ENCODE measurements at regions not wholly inside any gene's neighbourhood (a gene's known extent, or its start where the extent isn't known, plus 50 kb on each side); places are given as distances from the start of the nearest gene placed in this dataset.

DNA sequence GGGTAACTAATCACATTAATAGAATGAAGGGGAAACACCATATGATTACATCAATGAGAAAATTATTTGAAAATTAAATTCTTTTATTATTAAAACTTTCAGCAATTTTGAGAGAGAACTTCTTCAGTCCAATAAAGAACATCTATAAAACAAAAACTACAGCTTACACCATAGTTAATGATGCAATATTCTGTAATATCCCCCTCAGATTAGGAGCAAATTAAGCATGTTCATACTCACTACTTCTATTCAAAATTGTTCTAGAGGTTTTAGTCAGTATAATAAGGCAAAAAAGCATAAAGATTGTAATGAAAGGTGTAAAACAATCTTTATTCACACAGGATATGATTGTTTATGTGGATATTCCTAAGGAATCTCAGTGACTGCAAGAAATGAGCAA, 465.4 kb downstream of the CD109 start:
- no peak overlapping the region for H3K4me3 ChIP-seq (ENCODE audit: low read depth in 1 of 2, low read length in 2 of 2)
- no peaks in the 10 kb centered on the region for H3K4me1 ChIP-seq (ENCODE audit: control insufficient read depth in 2 of 2, insufficient read depth in 2 of 2, low read length in 1 of 2)
- no peaks in the 10 kb centered on the region for H3K27me3 ChIP-seq (ENCODE audit: control insufficient read depth in 1 of 2, insufficient read depth in 2 of 2, low read length in 2 of 2)
- H3K36me3 ChIP-seq (ENCODE audit: control insufficient read depth in 2 of 2, insufficient read depth in 2 of 2, low read length in 1 of 2) = no peaks in the 10 kb centered on the region
- no peaks in the 10 kb centered on the region for H3K9me3 ChIP-seq (ENCODE audit: control insufficient read depth in 2 of 2, insufficient read depth in 1 of 2, low read depth in 1 of 2, low read length in 1 of 2)
- H3K27ac ChIP-seq (ENCODE audit: low read depth in 2 of 2, low read length in 1 of 2) = no peak overlapping the region

- Histone ChIP-seq H3K27me3 (ENCODE audit: control insufficient read depth in 1 of 2, insufficient read depth in 2 of 2, low read length in 2 of 2) (no peaks in the 10 kb centered on the region), H3K4me1 (ENCODE audit: control insufficient read depth in 2 of 2, insufficient read depth in 2 of 2, low read length in 1 of 2) (no peaks in the 10 kb centered on the region), H3K9me3 (ENCODE audit: control insufficient read depth in 2 of 2, insufficient read depth in 1 of 2, low read depth in 1 of 2, low read length in 1 of 2) (no peaks in the 10 kb centered on the region), H3K36me3 (ENCODE audit: control insufficient read depth in 2 of 2, insufficient read depth in 2 of 2, low read length in 1 of 2) (no peaks in the 10 kb centered on the region), H3K4me3 (ENCODE audit: low read depth in 1 of 2, low read length in 2 of 2) (no peak overlapping the region), H3K27ac (ENCODE audit: low read depth in 2 of 2, low read length in 1 of 2) (no peak overlapping the region)
- 60 to 65% methylated on average over 3 of the region's 3 CpGs for WGBS, 2 donors
Observed at GRCh38 chr6:74152096-74152675, 456.2 kb downstream of the CD109 start.

GRCh38 chr6:74145931-74146330, 449.9 kb downstream of the CD109 start:
- no peaks in the 10 kb centered on the region for H3K27me3 ChIP-seq (ENCODE audit: control insufficient read depth in 1 of 2, insufficient read depth in 2 of 2, low read length in 2 of 2)
- no peaks in the 10 kb centered on the region for H3K9me3 ChIP-seq (ENCODE audit: control insufficient read depth in 2 of 2, insufficient read depth in 1 of 2, low read depth in 1 of 2, low read length in 1 of 2)
- no peak overlapping the region for H3K4me3 ChIP-seq (ENCODE audit: low read depth in 1 of 2, low read length in 2 of 2)
- H3K27ac ChIP-seq (ENCODE audit: low read depth in 2 of 2, low read length in 1 of 2) = no peak overlapping the region
- H3K4me1 ChIP-seq (ENCODE audit: control insufficient read depth in 2 of 2, insufficient read depth in 2 of 2, low read length in 1 of 2) = no peaks in the 10 kb centered on the region
- no peaks in the 10 kb centered on the region for H3K36me3 ChIP-seq (ENCODE audit: control insufficient read depth in 2 of 2, insufficient read depth in 2 of 2, low read length in 1 of 2)

- Histone ChIP-seq H3K27ac (ENCODE audit: low read depth in 2 of 2, low read length in 1 of 2) (no peak overlapping the region), H3K9me3 (ENCODE audit: control insufficient read depth in 2 of 2, insufficient read depth in 1 of 2, low read depth in 1 of 2, low read length in 1 of 2) (no peaks in the 10 kb centered on the region), H3K4me1 (ENCODE audit: control insufficient read depth in 2 of 2, insufficient read depth in 2 of 2, low read length in 1 of 2) (no peaks in the 10 kb centered on the region), H3K4me3 (ENCODE audit: low read depth in 1 of 2, low read length in 2 of 2) (no peak overlapping the region), H3K27me3 (ENCODE audit: control insufficient read depth in 1 of 2, insufficient read depth in 2 of 2, low read length in 2 of 2) (no peaks in the 10 kb centered on the region), H3K36me3 (ENCODE audit: control insufficient read depth in 2 of 2, insufficient read depth in 2 of 2, low read length in 1 of 2) (no peaks in the 10 kb centered on the region)
- 14 to 28% methylated on average over 2 of the region's 2 CpGs for WGBS, 2 donors
Observed at GRCh38 chr6:74137911-74138310, 441.9 kb downstream of the CD109 start.

- Histone ChIP-seq H3K27me3 (ENCODE audit: control insufficient read depth in 1 of 2, insufficient read depth in 2 of 2, low read length in 2 of 2) (no peaks in the 10 kb centered on the region), H3K9me3 (ENCODE audit: control insufficient read depth in 2 of 2, insufficient read depth in 1 of 2, low read depth in 1 of 2, low read length in 1 of 2) (no peaks in the 10 kb centered on the region), H3K27ac (ENCODE audit: low read depth in 2 of 2, low read length in 1 of 2) (no peak overlapping the region), H3K4me3 (ENCODE audit: low read depth in 1 of 2, low read length in 2 of 2) (no peak overlapping the region), H3K36me3 (ENCODE audit: control insufficient read depth in 2 of 2, insufficient read depth in 2 of 2, low read length in 1 of 2) (no peaks in the 10 kb centered on the region), H3K4me1 (ENCODE audit: control insufficient read depth in 2 of 2, insufficient read depth in 2 of 2, low read length in 1 of 2) (no peaks in the 10 kb centered on the region)
Observed at GRCh38 chr6:74134327-74134726, 438.3 kb downstream of the CD109 start.

DNA sequence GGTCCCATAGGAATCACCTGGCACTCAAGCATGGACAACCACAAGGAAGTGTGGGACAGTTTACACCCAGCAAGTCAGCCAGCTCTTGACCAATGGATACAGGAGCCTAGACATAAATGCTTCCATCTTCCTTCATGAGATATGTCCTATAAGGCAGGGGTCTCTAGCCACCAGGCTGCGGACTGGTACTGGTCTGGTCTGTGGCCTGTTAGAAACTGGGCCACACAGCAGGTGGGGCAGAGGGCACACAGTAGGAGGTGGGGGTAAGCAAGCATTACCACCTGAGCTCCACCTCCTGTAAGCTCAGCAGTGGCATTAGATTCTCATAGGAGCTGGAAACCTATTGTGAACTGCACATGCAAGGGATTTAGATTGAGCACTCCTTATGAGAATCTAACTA, 437.1 kb downstream of the CD109 start:
- H3K36me3 ChIP-seq (ENCODE audit: control insufficient read depth in 2 of 2, insufficient read depth in 2 of 2, low read length in 1 of 2) = no peaks in the 10 kb centered on the region
- 92 to 100% methylated on average over 1 of the region's 1 CpG for WGBS, 2 donors
- no peaks in the 10 kb centered on the region for H3K9me3 ChIP-seq (ENCODE audit: control insufficient read depth in 2 of 2, insufficient read depth in 1 of 2, low read depth in 1 of 2, low read length in 1 of 2)
- H3K27ac ChIP-seq (ENCODE audit: low read depth in 2 of 2, low read length in 1 of 2) = no peak overlapping the region
- H3K27me3 ChIP-seq (ENCODE audit: control insufficient read depth in 1 of 2, insufficient read depth in 2 of 2, low read length in 2 of 2) = no peaks in the 10 kb centered on the region
- no peak overlapping the region for H3K4me3 ChIP-seq (ENCODE audit: low read depth in 1 of 2, low read length in 2 of 2)
- H3K4me1 ChIP-seq (ENCODE audit: control insufficient read depth in 2 of 2, insufficient read depth in 2 of 2, low read length in 1 of 2) = no peaks in the 10 kb centered on the region

- H3K27ac ChIP-seq (ENCODE audit: low read depth in 2 of 2, low read length in 1 of 2) = no peak overlapping the region
- no peaks in the 10 kb centered on the region for H3K36me3 ChIP-seq (ENCODE audit: control insufficient read depth in 2 of 2, insufficient read depth in 2 of 2, low read length in 1 of 2)
- no peaks in the 10 kb centered on the region for H3K9me3 ChIP-seq (ENCODE audit: control insufficient read depth in 2 of 2, insufficient read depth in 1 of 2, low read depth in 1 of 2, low read length in 1 of 2)
- H3K4me1 ChIP-seq (ENCODE audit: control insufficient read depth in 2 of 2, insufficient read depth in 2 of 2, low read length in 1 of 2) = no peaks in the 10 kb centered on the region
- no peak overlapping the region for H3K4me3 ChIP-seq (ENCODE audit: low read depth in 1 of 2, low read length in 2 of 2)
- WGBS, 2 donors = 81 to 88% methylated on average over 2 of the region's 2 CpGs
- no peaks in the 10 kb centered on the region for H3K27me3 ChIP-seq (ENCODE audit: control insufficient read depth in 1 of 2, insufficient read depth in 2 of 2, low read length in 2 of 2)
Observed at GRCh38 chr6:74130641-74131040, 434.6 kb downstream of the CD109 start.

DNA sequence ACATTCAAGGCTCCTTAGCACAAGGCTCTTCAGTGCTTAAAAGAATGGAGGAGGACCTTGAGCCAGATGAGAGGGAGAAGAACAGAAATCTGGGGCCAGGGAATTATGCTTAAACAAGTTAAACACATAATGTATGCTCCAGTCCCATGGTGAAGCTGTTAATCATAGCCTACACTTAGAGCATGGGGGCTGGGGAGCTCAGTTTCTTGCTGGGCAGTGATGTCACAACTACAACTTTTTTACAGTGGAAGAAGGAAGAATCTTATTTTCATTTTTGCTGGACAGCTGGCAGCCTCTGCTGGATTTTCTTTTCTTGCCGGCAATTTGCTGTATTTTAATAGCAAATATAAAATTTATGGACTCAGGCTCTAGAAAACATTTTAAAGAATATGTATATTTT, 432.5 kb downstream of the CD109 start:
- WGBS, 2 donors = 83 to 89% methylated on average over 1 of the region's 1 CpG
- Histone ChIP-seq H3K36me3 (ENCODE audit: control insufficient read depth in 2 of 2, insufficient read depth in 2 of 2, low read length in 1 of 2) (no peaks in the 10 kb centered on the region), H3K27ac (ENCODE audit: low read depth in 2 of 2, low read length in 1 of 2) (no peak overlapping the region), H3K9me3 (ENCODE audit: control insufficient read depth in 2 of 2, insufficient read depth in 1 of 2, low read depth in 1 of 2, low read length in 1 of 2) (no peaks in the 10 kb centered on the region), H3K27me3 (ENCODE audit: control insufficient read depth in 1 of 2, insufficient read depth in 2 of 2, low read length in 2 of 2) (no peaks in the 10 kb centered on the region), H3K4me3 (ENCODE audit: low read depth in 1 of 2, low read length in 2 of 2) (no peak overlapping the region), H3K4me1 (ENCODE audit: control insufficient read depth in 2 of 2, insufficient read depth in 2 of 2, low read length in 1 of 2) (no peaks in the 10 kb centered on the region)

GRCh38 chr6:74117113-74117512, 421.1 kb downstream of the CD109 start:
- Histone ChIP-seq H3K27me3 (ENCODE audit: control insufficient read depth in 1 of 2, insufficient read depth in 2 of 2, low read length in 2 of 2) (no peaks in the 10 kb centered on the region), H3K4me3 (ENCODE audit: low read depth in 1 of 2, low read length in 2 of 2) (no peak overlapping the region), H3K4me1 (ENCODE audit: control insufficient read depth in 2 of 2, insufficient read depth in 2 of 2, low read length in 1 of 2) (no peaks in the 10 kb centered on the region), H3K9me3 (ENCODE audit: control insufficient read depth in 2 of 2, insufficient read depth in 1 of 2, low read depth in 1 of 2, low read length in 1 of 2) (no peaks in the 10 kb centered on the region), H3K36me3 (ENCODE audit: control insufficient read depth in 2 of 2, insufficient read depth in 2 of 2, low read length in 1 of 2) (no peaks in the 10 kb centered on the region), H3K27ac (ENCODE audit: low read depth in 2 of 2, low read length in 1 of 2) (no peak overlapping the region)
- 50 to 62% methylated on average over 1 of the region's 1 CpG for WGBS, 2 donors

- H3K36me3 ChIP-seq (ENCODE audit: control insufficient read depth in 2 of 2, insufficient read depth in 2 of 2, low read length in 1 of 2) = no peaks in the 10 kb centered on the region
Observed at GRCh38 chr6:74115674-74116073, 419.7 kb downstream of the CD109 start.

More at GRCh38 chr6:74115674-74116073, 419.7 kb downstream of the CD109 start:
- H3K4me1 ChIP-seq (ENCODE audit: control insufficient read depth in 2 of 2, insufficient read depth in 2 of 2, low read length in 1 of 2) = no peaks in the 10 kb centered on the region
- no peaks in the 10 kb centered on the region for H3K9me3 ChIP-seq (ENCODE audit: control insufficient read depth in 2 of 2, insufficient read depth in 1 of 2, low read depth in 1 of 2, low read length in 1 of 2)
- H3K4me3 ChIP-seq (ENCODE audit: low read depth in 1 of 2, low read length in 2 of 2) = no peak overlapping the region
- 80 to 85% methylated on average over 3 of the region's 3 CpGs for WGBS, 2 donors
- no peaks in the 10 kb centered on the region for H3K27me3 ChIP-seq (ENCODE audit: control insufficient read depth in 1 of 2, insufficient read depth in 2 of 2, low read length in 2 of 2)
- no peak overlapping the region for H3K27ac ChIP-seq (ENCODE audit: low read depth in 2 of 2, low read length in 1 of 2)
